ENCODE measurements at regions not wholly inside any gene's neighbourhood (a gene's known extent, or its start where the extent isn't known, plus 50 kb on each side); places are given as distances from the start of the nearest gene placed in this dataset.

- peaks cover 4% of the 10 kb centered on the region for H3K4me1 ChIP-seq (ENCODE audit: control insufficient read depth, insufficient read depth, low read length)
- H3K9me3 ChIP-seq (ENCODE audit: control insufficient read depth, insufficient read depth, low read length): no peaks in the 10 kb centered on the region
- TF ChIP-seq MXI1 (IDR thresholded peaks at IDR 0.05; ENCODE audit: borderline replicate concordance, low read depth, low read length): no peak
- TF ChIP-seq POLR2A (IDR thresholded peaks at IDR 0.05; ENCODE audit: low read depth, low read length): no peak
- no peak for TF ChIP-seq USF2 (IDR thresholded peaks at IDR 0.05; ENCODE audit: low read depth, low read length)
- peaks cover 16% of the 10 kb centered on the region for H3K9me1 ChIP-seq (ENCODE audit: insufficient read depth, low read length)
- in situ Hi-C loops (cut with MboI; ENCODE audit: low sequenced_read_pairs): no loop called here
- no peaks in the 10 kb centered on the region for H3K27me3 ChIP-seq (ENCODE audit: control insufficient read depth, insufficient read depth, low read length)
- no peak overlapping the region for H3K4me3 ChIP-seq (ENCODE audit: insufficient read depth, low read depth, low read length)
- H3K18ac ChIP-seq (ENCODE audit: low read depth, low read length): no peak overlapping the region
- no peak overlapping the region for H3K23ac ChIP-seq (ENCODE audit: low read depth, low read length)
- H4K20me1 ChIP-seq (ENCODE audit: insufficient read depth, low read length): no peaks in the 10 kb centered on the region
- DNase-seq: no peak
- H2BK120ac ChIP-seq (ENCODE audit: low read depth, low read length): peak overlapping the region; percentile 3; the same call in 1 of the 2 replicates
- ATAC-seq (ENCODE audit: low read depth): no peak
- intact Hi-C loops (cut with micrococcal nuclease): loop anchor here (5.0 kb wide), 1 partner anchor 194 kb away; the partner anchor contains the start of gene DRD1
- no peak overlapping the region for H3K9ac ChIP-seq (ENCODE audit: low read depth, low read length)
- POLR2A ChIA-PET (ENCODE audit: unreplicated experiment): no interaction called here
- H3K79me1 ChIP-seq (ENCODE audit: low read depth in 1 of 2, low read length in 2 of 2): no peaks in the 10 kb centered on the region
- no peak overlapping the region for H2BK5ac ChIP-seq (ENCODE audit: low read depth, low read length, poor library complexity, severe bottlenecking)
- CTCF ChIA-PET: no interaction called here
- no peak overlapping the region for H3K4me2 ChIP-seq (ENCODE audit: low read depth, low read length)
- H4K5ac ChIP-seq (ENCODE audit: low read depth, low read length): no peak overlapping the region
- peak overlapping the region; percentile 37; the same call in 1 of the 2 replicates for H2AK5ac ChIP-seq (ENCODE audit: low read depth, low read length)
- no CpG with 5 or more reads among the region's 6 CpGs for WGBS, 2 experiments (ENCODE audit: extremely low coverage in 2 of 2, insufficient read length in 1 of 2)
- no peak overlapping the region for H2AK9ac ChIP-seq (replicated peaks; ENCODE audit: low read depth, low read length, poor library complexity)
- peak overlapping the region; percentile 21; the same call in 1 of the 2 replicates for H3K4ac ChIP-seq (ENCODE audit: low read depth, low read length)
- dilution Hi-C loops (cut with HindIII; ENCODE audit: low sequenced_read_pairs, unreplicated experiment): no loop called here
- H3K27ac ChIP-seq (ENCODE audit: insufficient read depth, low read length): no peak overlapping the region
- H2BK15ac ChIP-seq (ENCODE audit: low read depth, low read length): peak overlapping the region; percentile 3; the same call in 2 of the 3 replicates
- no peak overlapping the region for H4K8ac ChIP-seq (ENCODE audit: low read depth in 2 of 2, low read length in 2 of 2)
- H3K56ac ChIP-seq (ENCODE audit: extremely low read depth, insufficient read depth, low read length): no peak overlapping the region
- BruUV-seq (replicated peaks): no TSS peak
- H4K91ac ChIP-seq (ENCODE audit: insufficient read depth, low read depth, low read length): no peak overlapping the region
- H3K36me3 ChIP-seq (ENCODE audit: control insufficient read depth, insufficient read depth, low read length): no peaks in the 10 kb centered on the region
- H2AFZ ChIP-seq (replicated peaks; ENCODE audit: low read length, poor library complexity): no peak overlapping the region
- H3K14ac ChIP-seq (replicated peaks; ENCODE audit: low read depth, low read length): 0 out of 2 replicates have a peak overlapping the region, but pooled peaks have one; percentile 35
- 0 out of 2 replicates have a peak overlapping the region, but pooled peaks have one; percentile 80 for H2BK20ac ChIP-seq (ENCODE audit: low read depth, low read length)
These were observed 195.5 kb downstream of the DRD1 start for GRCh38 chr5:175248416-175248905.
